HUES48 (cell line): ENCODE measurements at regions not wholly inside any gene's neighbourhood (a gene's known extent, or its start where the extent isn't known, plus 50 kb on each side); places are given as distances from the start of the nearest gene placed in this dataset.

Source experiments
- H3K27ac ChIP-seq: one replicate; pipeline ENCODE4 v1.7.0; 2013; ENCODE audit warnings: low read depth, low read length, inconsistent platforms
- H3K27me3 ChIP-seq: 2 replicates; pipeline ENCODE4 v1.6.1; 2013; ENCODE audit warnings: mild to moderate bottlenecking, low read length; ENCODE audit not compliant: control insufficient read depth, insufficient read depth
- H3K36me3 ChIP-seq: 2 replicates; pipeline ENCODE4 v1.6.1; 2013; ENCODE audit warnings: low read length; ENCODE audit not compliant: control insufficient read depth, insufficient read depth
- H3K4me1 ChIP-seq: 2 replicates; pipeline ENCODE4 v1.6.1; 2013; ENCODE audit warnings: mild to moderate bottlenecking, low read length; ENCODE audit not compliant: control insufficient read depth, insufficient read depth
- H3K4me3 ChIP-seq: 2 replicates; pipeline ENCODE4 v1.5.1; 2013; ENCODE audit warnings: mild to moderate bottlenecking, low read depth, low read length
- H3K9ac ChIP-seq: 2 replicates; pipeline ENCODE4 v1.6.1; 2013; ENCODE audit warnings: mild to moderate bottlenecking, low read depth, low read length, moderate library complexity
- H3K9me3 ChIP-seq: 2 replicates; pipeline ENCODE4 v1.6.1; 2013; ENCODE audit warnings: low read length; ENCODE audit not compliant: control insufficient read depth, insufficient read depth

DNA sequence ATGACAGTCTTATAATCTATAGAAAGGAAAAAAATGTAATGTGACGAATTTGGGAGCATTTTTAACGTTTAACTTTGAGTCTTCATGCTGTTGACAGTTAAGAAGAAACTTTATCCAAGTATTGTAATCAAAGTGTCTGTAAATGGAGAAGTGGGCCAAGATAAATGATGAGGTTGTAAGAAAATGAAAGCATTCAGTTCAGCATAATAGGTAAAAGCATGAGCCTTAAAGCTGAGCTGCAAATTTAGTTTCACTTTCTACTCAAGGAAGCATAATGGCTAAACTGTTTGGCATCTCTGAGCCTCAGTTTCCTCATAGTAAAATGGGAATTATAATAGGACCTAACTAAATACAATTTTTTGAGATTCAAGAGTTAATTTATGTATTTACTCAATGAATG is 1554.8 kb downstream of the KCNT2 start:
- Histone ChIP-seq H3K4me3 (no peak overlapping the region), H3K27me3 (no peaks in the 10 kb centered on the region), H3K9ac (no peak overlapping the region), H3K4me1 (no peaks in the 10 kb centered on the region), H3K36me3 (no peaks in the 10 kb centered on the region), H3K9me3 (no peaks in the 10 kb centered on the region), H3K27ac (no peak overlapping the region)

DNA sequence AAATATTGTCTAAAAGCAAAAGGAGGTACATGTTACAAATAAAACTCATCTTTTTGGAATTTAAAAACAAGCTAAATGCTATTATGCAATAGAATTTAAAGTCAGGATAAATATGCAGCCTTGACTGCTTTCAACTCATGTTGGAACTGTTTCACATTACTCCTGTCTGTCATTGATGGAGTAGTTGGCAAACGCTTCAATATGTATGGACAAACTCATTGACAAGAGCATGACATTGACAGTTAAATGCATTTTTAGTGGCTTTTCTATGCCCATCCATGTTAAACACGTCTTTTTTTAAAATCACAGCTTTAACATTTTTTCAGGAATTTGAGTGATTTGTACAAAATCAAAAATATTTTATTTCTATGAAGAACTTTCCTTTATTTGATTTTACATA is 1560.5 kb downstream of the KCNT2 start:
- H3K4me3 ChIP-seq, result no peak overlapping the region
- H3K27me3 ChIP-seq, result no peaks in the 10 kb centered on the region
- H3K4me1 ChIP-seq, result no peaks in the 10 kb centered on the region
- H3K9ac ChIP-seq, result no peak overlapping the region
- H3K27ac ChIP-seq, result no peak overlapping the region
- no peaks in the 10 kb centered on the region for H3K36me3 ChIP-seq
- no peaks in the 10 kb centered on the region for H3K9me3 ChIP-seq

DNA sequence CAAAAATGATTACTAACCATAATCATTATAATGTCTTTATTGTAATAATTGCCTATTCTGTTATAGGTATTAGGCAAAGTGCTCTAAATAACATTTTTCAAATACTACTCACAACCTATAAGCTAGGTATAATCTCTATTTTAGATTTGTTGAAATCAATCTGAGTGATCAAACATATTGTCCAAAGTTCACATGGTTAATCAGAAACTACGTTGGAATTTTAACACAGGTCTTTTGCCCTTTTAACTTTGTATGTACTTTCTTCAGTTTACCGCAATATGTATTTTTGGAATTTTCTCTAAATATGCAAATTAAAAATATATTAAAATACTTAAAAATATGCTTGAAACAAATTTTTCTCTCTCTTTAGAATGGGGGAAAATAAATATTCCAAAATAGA is 1563.2 kb downstream of the KCNT2 start:
- no peaks in the 10 kb centered on the region for H3K4me1 ChIP-seq
- H3K9me3 ChIP-seq, result no peaks in the 10 kb centered on the region
- H3K27me3 ChIP-seq, result no peaks in the 10 kb centered on the region
- H3K27ac ChIP-seq, result no peak overlapping the region
- no peak overlapping the region for H3K4me3 ChIP-seq
- no peak overlapping the region for H3K9ac ChIP-seq
- no peaks in the 10 kb centered on the region for H3K36me3 ChIP-seq

DNA sequence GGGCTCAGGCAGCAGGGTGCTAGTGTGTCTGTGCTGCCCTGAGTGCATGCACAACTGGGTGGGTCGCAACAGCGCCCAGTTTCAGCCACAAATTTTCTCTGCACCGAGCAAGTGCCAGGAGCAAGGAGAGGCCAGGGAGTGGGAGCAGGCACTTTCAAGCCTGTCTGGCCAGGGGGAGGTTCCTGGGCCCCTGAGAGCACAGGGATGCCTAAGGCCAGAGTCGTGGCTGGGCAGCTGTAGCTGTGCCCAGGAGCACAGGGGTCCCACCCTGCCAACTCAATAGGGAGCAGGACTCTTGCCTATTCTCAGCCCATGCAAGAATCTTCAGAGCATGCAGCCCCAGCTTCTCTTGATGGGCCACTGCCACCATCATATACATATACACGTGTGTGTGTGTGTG is 1577.4 kb downstream of the KCNT2 start:
- Histone ChIP-seq H3K9me3 (no peaks in the 10 kb centered on the region), H3K36me3 (no peaks in the 10 kb centered on the region), H3K4me3 (no peak overlapping the region), H3K27ac (no peak overlapping the region), H3K27me3 (no peaks in the 10 kb centered on the region), H3K9ac (no peak overlapping the region), H3K4me1 (no peaks in the 10 kb centered on the region)

DNA sequence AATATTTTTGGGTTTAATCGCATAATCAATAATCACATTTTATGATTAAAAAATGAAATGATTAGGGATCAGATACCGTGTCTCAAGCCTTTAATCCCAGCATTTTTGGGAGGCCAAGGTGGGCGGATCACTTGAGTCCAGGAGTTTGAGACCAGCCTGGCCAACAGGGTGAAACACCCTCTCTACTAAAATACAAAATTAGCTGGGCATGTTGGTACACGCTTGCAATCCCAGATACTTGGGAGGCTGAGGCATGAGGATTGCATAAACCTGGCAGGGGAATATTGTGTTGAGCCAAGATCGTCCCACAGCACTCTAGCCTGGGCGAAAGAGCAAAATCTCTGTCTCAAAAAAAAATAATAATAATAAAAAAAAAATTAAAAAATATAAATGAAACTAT is 1581.4 kb downstream of the KCNT2 start:
- no peaks in the 10 kb centered on the region for H3K4me1 ChIP-seq
- no peak overlapping the region for H3K9ac ChIP-seq
- H3K27me3 ChIP-seq, result no peaks in the 10 kb centered on the region
- no peaks in the 10 kb centered on the region for H3K9me3 ChIP-seq
- H3K36me3 ChIP-seq, result no peaks in the 10 kb centered on the region
- no peak overlapping the region for H3K27ac ChIP-seq
- no peak overlapping the region for H3K4me3 ChIP-seq

DNA sequence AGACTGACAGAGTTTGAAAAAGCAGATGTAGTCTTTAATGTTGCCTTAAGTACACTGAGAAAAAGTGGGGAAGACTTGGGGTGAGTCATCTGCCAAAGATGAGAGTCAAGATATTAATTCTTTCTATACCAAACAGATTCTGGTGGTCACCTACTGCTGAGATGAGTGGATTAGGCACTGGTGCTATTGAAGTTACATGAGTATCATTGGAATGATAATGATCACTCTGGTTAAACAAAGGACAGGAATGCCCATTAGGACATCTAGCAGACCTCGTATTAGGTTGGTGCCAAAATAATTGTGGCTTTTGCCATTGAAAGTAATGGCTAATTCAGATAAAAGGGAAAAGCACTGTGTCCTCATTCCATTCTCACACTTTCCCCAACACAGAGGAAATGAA is 1588.9 kb downstream of the KCNT2 start:
- Histone ChIP-seq H3K36me3 (no peaks in the 10 kb centered on the region), H3K9me3 (no peaks in the 10 kb centered on the region), H3K4me1 (peaks cover 5% of the 10 kb centered on the region), H3K4me3 (no peak overlapping the region), H3K27me3 (no peaks in the 10 kb centered on the region), H3K27ac (no peak overlapping the region), H3K9ac (no peak overlapping the region)

DNA sequence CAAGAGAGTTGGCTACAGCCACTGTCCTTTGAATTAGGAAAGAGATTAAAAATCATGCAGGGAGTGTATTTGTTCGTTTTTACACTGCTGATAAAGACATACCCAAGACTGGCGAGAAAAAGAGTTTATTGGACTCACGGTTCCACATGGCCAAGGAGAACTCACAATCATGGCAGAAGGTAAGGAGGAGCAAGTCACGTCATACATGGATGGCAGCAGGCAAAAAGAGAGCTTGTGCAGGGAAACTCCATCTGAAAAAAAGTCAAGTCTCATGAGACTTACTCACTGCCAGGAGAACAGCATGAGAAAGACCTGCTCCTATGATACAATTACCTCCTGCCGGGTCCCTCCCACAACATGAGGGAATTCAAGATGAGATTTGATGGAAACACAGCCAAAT is 1595.2 kb downstream of the KCNT2 start:
- Histone ChIP-seq H3K9me3 (peaks cover 15% of the 10 kb centered on the region), H3K27ac (no peak overlapping the region), H3K4me1 (peaks cover 13% of the 10 kb centered on the region; the same call in 1 of the 2 replicates), H3K36me3 (no peaks in the 10 kb centered on the region), H3K4me3 (no peak overlapping the region), H3K9ac (no peak overlapping the region), H3K27me3 (no peaks in the 10 kb centered on the region)

DNA sequence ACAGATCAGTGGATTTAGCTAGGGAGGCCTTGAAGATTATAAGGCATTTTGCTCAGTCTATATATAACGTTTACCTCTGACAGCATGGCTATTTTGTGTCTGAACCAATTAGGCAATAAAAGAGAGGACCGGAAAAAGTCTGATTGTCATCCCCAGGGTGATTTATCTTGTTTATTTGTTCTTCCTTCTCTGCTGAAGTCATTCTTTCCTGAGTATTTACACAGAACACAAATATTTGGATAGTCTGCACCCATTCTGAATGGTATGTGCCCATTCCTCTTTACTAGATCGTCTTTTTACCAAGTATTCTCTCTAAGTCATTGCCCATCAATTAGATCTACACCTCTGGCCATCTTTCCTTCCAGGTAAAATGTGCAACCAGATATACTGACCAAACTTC is 1602.9 kb downstream of the KCNT2 start:
- no peak overlapping the region for H3K9ac ChIP-seq
- H3K4me3 ChIP-seq, result no peak overlapping the region
- peaks cover 8% of the 10 kb centered on the region; the same call in 1 of the 2 replicates for H3K4me1 ChIP-seq
- H3K27me3 ChIP-seq, result no peaks in the 10 kb centered on the region
- H3K9me3 ChIP-seq, result no peaks in the 10 kb centered on the region
- H3K36me3 ChIP-seq, result no peaks in the 10 kb centered on the region
- no peak overlapping the region for H3K27ac ChIP-seq

DNA sequence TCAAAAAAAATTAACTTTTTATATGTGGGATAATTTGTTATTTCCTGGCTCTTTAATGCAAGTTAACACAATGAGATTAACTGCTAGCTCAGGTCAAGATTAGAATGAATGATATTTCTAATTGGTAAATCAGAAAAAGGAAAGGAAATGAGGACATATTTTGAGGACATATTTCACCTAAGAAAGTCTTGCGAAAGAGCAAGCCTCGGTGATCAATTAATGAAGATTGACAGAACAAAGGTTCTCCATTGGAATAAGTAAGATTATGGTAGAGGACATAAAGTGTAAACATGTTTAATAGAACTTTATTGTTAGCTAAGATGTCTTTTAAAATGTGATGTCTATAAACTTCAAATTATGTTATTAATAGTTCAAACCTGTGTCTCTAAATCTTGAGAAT is 1617.8 kb downstream of the KCNT2 start:
- Histone ChIP-seq H3K4me1 (no peaks in the 10 kb centered on the region), H3K36me3 (no peaks in the 10 kb centered on the region), H3K9ac (no peak overlapping the region), H3K27me3 (no peaks in the 10 kb centered on the region), H3K9me3 (no peaks in the 10 kb centered on the region), H3K27ac (no peak overlapping the region), H3K4me3 (no peak overlapping the region)

DNA sequence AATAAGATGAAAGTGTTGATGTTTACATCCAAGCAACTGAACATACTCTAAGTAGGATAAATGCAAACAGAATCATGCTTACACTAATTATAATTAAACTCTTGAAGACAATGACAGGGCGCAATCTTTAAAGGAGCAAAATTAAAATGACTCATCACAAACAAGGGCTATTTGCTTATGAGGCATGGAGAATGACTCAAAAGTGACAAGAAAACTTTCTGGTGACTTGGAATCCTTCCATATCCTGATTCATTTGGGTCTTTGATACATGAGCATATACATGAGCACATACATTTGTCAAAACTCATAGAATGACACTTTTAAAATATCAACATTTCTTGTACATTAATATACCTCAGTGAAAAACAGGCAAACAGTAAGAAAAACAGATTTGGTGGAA is 1632.3 kb downstream of the KCNT2 start:
- no peaks in the 10 kb centered on the region for H3K36me3 ChIP-seq
- no peaks in the 10 kb centered on the region for H3K9me3 ChIP-seq
- no peak overlapping the region for H3K9ac ChIP-seq
- H3K27ac ChIP-seq, result no peak overlapping the region
- no peaks in the 10 kb centered on the region for H3K4me1 ChIP-seq
- H3K4me3 ChIP-seq, result no peak overlapping the region
- no peaks in the 10 kb centered on the region for H3K27me3 ChIP-seq

DNA sequence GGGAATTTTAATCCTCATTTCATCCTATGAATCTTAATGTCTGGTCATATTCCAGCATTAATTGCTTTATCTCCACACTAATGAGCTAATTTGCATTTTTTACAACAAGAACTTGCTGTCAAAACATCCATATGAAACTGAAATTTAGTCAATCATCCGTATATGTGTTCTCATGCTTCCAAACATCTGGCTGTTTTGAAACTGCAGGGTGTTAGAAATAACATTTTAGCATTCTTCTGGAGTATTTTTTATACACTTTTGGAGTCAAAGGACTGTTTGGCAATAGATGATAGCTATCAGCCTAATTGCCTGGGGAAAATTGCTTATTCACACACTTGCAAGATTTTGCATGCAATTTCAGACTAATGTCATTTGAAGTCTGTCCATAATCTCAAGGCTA is 1639.3 kb downstream of the KCNT2 start:
- Histone ChIP-seq H3K27me3 (no peaks in the 10 kb centered on the region), H3K4me1 (no peaks in the 10 kb centered on the region), H3K9me3 (no peaks in the 10 kb centered on the region), H3K27ac (no peak overlapping the region), H3K36me3 (no peaks in the 10 kb centered on the region), H3K4me3 (no peak overlapping the region), H3K9ac (no peak overlapping the region)

DNA sequence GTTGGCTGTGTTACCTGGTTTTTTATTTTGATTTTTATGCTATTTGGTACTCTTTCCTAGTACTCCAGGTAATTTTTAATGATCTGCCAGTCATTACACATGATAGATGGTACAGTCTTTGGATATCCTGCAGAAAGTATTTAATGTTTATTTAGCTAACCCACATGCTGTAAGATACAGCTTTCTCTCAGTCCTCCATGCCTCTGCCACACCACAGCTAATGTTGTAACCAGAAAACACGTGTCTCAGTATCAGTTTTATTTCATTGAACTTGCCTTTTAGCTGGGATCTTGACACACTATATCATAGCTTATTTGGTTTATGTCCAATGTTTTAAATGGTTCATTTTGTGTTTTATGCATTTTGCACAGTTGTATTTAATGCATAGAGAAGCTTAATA is 1648.4 kb downstream of the KCNT2 start:
- no peak overlapping the region for H3K4me3 ChIP-seq
- no peaks in the 10 kb centered on the region for H3K4me1 ChIP-seq
- H3K27ac ChIP-seq, result no peak overlapping the region
- no peaks in the 10 kb centered on the region for H3K36me3 ChIP-seq
- H3K27me3 ChIP-seq, result no peaks in the 10 kb centered on the region
- H3K9me3 ChIP-seq, result no peaks in the 10 kb centered on the region
- no peak overlapping the region for H3K9ac ChIP-seq
